ENCODE measurements at regions not wholly inside any gene's neighbourhood (a gene's known extent, or its start where the extent isn't known, plus 50 kb on each side); places are given as distances from the start of the nearest gene placed in this dataset.

GRCh38 chr11:110974731-110975130 is 262.5 kb upstream of the ARHGAP20 start:
- no peak for DNase-seq

GRCh38 chr11:110973401-110973980 is 261.3 kb upstream of the ARHGAP20 start:
- no peak for DNase-seq

GRCh38 chr11:110972640-110973039 is 260.4 kb upstream of the ARHGAP20 start:
- peak; percentile 72 to 84 (median 81) for DNase-seq

- DNase-seq: peak in 1 of 3 donors; percentile 21
These were observed 259.9 kb upstream of the ARHGAP20 start for GRCh38 chr11:110972106-110972505.

- DNase-seq: no peak
These were observed 258.9 kb upstream of the ARHGAP20 start for GRCh38 chr11:110971140-110971539.

- DNase-seq: peak; percentile 25 to 72 (median 62)
These were observed 256.3 kb upstream of the ARHGAP20 start for GRCh38 chr11:110968348-110969062.

GRCh38 chr11:110966131-110966530 is 253.9 kb upstream of the ARHGAP20 start:
- DNase-seq: no peak

- DNase-seq: no peak
These were observed 250.7 kb upstream of the ARHGAP20 start for GRCh38 chr11:110962921-110963320.

GRCh38 chr11:110960167-110960566 is 247.9 kb upstream of the ARHGAP20 start:
- no peak for DNase-seq

- DNase-seq: no peak
These were observed 246.0 kb upstream of the ARHGAP20 start for GRCh38 chr11:110958216-110958615.

- DNase-seq: peak; percentile 51 to 68 (median 66)
These were observed 243.5 kb upstream of the ARHGAP20 start for GRCh38 chr11:110955776-110956175.

- DNase-seq: no peak
These were observed 239.8 kb upstream of the ARHGAP20 start for GRCh38 chr11:110951950-110952503.

GRCh38 chr11:110951037-110951949 is 239.1 kb upstream of the ARHGAP20 start:
- DNase-seq: no peak

GRCh38 chr11:110948112-110948511 is 235.9 kb upstream of the ARHGAP20 start:
- DNase-seq: no peak

GRCh38 chr11:110947096-110947495 is 234.9 kb upstream of the ARHGAP20 start:
- no peak for DNase-seq

- DNase-seq: no peak
These were observed 227.2 kb upstream of the ARHGAP20 start for GRCh38 chr11:110939471-110939870.

GRCh38 chr11:110935018-110935640 is 222.9 kb upstream of the ARHGAP20 start:
- no peak for DNase-seq

- DNase-seq: no peak
These were observed 216.9 kb upstream of the ARHGAP20 start for GRCh38 chr11:110929129-110929528.

- DNase-seq: no peak
These were observed 216.2 kb upstream of the ARHGAP20 start for GRCh38 chr11:110928391-110928790.

GRCh38 chr11:110921742-110922521 is 209.7 kb upstream of the ARHGAP20 start:
- no peak for DNase-seq

- DNase-seq: peak; percentile 57 to 73 (median 64)
These were observed 207.1 kb upstream of the ARHGAP20 start for GRCh38 chr11:110919241-110919922.
